HG03439 (cell line): ENCODE measurements at regions not wholly inside any gene's neighbourhood (a gene's known extent, or its start where the extent isn't known, plus 50 kb on each side); places are given as distances from the start of the nearest gene placed in this dataset.
A peak's percentile ranks its signal among the peaks of the same experiment; 100 is the strongest.
"Not testable (repeated sequence)": the region's sequence is repeated elsewhere in the genome, so short reads cannot be mapped to it uniquely, and the experiment has no call there.

Experiments used
- ATAC-seq: cut with Tn5 transposase; IDR thresholded peaks from one replicate; pipeline ENCODE4 v1.9.1; 2021; ENCODE audit warnings: mild to moderate bottlenecking, moderate library complexity; ENCODE audit not compliant: unreplicated experiment

- no peak for ATAC-seq
Observed at GRCh38 chr6:27679964-27680694, 207.2 kb upstream of the ZNF184 start.

DNA sequence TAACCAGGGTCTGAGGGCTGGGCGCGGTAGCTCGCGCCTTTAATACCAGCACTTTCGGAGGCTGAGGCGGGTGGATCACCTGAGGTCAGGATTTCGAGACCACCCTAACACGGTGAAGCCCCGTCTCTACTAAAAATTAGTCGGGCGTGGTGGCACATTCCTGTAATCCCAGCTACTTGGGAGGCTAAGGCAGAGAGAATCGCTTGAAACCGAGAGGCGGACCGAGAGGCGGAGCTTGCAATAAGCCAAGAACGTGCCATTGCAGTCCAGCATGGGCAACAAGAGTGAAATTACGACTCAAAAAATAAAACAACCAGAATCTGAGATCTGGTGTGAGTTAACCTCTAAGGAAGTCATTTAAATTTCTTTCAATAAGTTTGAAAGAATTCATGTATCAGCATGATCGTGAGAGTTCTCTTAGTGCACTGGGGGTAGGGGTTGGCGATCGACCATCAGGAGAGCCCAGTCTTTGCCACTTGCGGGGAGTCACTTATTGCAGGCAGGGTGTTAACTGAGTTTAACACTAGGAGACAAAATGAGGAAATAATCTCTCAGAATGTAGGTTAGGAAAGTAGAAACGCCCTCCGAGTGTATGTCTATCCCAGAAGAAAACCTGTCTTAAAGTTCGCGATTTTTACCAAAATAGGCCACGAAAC is 206.5 kb upstream of the ZNF184 start:
- ATAC-seq = no peak

DNA sequence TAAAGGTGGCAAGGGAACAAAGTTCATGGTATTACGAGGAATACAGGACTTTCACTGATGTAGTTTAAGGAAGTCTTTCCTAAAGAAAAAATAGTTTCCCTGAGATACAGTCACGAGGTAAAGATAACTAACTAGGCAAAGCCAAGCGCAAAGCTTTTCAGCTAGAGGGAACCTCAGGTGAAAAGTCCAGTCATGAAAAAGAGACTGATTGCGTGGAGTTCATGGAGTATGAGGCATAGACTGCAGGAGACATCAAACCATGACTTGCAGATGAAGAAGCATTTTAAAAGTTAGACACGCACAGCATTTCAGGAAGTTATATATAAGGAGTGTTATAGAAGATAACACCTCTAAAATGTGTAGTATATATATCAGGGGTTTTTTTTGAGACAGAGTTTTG is 205.6 kb upstream of the ZNF184 start:
- ATAC-seq = no peak

DNA sequence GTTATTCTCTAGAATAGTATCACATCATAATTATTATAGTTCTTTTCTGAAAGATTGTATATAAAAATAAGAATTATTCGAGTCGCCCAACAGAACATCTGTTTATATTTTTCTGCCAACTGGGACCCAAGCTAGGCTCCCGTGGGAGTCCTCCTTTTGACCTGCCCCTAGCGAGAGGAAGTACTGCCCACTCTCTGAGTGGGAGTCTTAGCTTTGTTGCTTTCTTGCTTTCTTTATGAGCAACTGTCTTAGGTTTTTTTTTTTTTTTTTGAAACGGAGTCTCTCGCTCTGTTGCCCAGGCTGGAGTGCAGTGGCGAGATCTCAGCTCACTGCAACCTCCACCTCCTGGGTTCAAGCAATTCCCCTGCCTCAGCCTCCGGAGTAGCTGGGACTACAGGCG is 202.0 kb upstream of the ZNF184 start:
- no peak for ATAC-seq

- ATAC-seq = peak; percentile 49
Observed at GRCh38 chr6:27672113-27672799, 199.4 kb upstream of the ZNF184 start.

DNA sequence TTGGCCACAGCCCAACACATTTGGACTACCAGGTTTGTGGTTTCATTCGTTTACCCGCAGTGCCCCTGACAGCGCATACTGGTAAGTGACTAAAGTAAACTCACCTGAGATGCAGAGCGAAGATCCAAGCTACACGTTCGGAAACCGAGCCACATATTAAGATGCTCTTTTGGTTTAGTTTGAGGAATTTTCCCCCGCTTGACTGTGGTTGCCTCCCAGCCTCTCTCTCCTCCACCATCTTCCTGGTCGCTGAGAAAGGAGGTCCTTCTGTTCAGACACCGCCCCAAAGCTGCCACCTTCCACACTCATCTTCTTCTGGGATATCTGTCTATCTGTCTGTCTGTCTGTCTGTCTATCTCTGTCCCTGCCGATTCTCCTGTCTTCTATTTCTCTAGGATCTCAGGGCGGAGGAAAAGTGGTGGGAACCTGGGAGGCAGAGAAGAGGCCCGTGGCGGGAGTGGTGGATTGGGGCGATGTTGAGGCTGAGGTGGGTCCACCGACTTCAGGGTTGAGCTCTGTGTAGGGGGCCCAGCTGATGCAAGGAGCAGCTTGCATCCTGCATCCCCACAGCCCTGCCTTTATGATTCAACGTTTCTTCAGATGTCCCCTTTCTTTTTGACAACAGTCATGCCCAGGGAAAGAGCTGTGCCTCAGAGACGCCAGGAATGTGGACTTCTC is 196.9 kb upstream of the ZNF184 start:
- ATAC-seq = no peak

- ATAC-seq = no peak
Observed at GRCh38 chr6:27669295-27669623, 196.4 kb upstream of the ZNF184 start.

DNA sequence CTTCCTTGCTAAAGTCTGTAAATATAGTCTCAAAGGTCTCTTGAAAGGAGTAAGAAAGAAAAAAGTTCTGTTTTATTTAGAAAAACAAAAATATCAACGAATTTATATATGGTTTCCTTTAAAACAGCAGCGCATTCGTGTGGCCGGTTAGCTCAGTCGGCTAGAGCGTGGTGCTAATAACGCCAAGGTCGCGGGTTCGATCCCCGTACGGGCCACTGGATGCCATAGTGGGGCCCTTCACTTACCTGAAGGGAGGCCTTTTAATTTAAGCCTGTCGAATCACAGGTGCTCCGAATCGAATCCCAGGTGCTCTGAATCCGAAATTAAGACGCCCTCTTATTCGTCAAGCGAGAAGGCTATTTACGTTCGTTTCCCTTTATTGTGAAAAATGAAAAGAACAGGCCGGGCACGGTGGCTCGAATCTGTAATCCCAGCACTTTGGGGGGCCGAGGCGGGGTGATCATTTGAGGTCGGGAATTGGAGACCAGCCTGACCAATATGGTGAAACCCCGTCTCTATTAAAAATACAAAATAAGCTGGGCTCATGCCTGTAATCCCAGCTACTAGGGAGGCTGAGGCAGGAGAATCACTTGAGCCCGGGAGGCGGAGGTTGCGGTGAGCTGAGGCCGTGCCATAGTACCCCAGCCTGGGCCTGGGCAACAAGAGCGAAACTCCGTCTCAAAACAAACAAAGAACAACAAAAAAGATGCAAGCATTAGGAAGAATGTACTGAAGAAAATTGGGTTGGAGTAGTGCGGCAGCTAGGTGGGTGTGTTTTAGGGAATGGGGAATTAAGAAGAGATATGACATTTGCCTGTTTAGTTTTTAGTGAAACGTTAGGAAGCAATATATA is 195.8 kb upstream of the ZNF184 start:
- ATAC-seq = no peak

GRCh38 chr6:27667657-27668441 is 194.9 kb upstream of the ZNF184 start:
- no peak for ATAC-seq

DNA sequence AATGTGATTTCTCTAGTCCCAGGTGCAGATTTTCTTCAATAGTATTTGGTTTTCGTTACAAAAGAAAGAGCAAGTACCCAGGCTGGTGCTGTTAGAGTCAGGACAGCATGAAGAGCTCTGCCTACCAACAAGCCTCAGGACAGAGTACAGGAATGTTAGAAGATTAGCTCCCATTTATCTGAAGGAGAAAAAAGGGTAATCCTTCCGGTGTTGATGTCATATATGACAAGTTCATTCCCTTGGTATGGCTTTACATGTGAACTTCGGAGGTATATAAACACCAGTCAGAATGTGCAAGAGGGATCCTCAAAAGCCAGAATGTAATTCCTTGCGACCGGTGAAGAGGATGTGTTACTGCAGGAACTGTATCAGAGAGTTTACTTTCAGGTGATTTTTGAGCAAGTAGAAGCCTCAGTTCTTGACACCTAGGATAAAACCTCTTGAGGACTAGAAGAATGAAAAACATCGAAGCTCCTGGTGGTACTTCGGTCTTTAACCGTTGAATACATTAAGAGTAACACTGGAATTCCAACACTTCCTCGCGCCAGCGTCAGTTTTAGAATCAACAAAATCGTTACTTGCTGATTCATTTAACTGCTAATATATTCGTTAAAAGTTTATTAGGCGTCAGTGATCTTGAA is 194.2 kb upstream of the ZNF184 start:
- no peak for ATAC-seq

- no peak for ATAC-seq
Observed at GRCh38 chr6:27662769-27663168, 189.9 kb upstream of the ZNF184 start.

DNA sequence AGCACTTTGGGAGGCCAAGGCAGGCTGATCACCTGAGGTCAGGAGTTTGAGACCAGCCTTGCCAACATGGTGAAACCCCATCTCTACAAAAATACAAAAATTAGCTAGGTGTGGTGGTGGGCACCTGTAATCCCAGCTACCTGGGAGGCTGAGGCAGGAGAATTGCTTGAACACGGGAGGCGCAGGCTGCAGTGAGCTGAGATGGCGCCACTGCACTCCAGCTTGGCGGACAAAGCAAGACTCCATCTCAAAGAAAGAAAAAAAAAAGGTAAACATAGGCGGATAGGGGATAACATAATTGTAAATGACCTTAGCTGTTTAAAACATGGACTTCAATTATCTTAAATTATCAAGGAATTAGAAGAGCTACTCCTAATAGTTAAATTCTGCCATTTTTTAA is 189.3 kb upstream of the ZNF184 start:
- not testable (repeated sequence) for ATAC-seq

- not testable (repeated sequence) for ATAC-seq
Observed at GRCh38 chr6:27653143-27653825, 180.4 kb upstream of the ZNF184 start.

DNA sequence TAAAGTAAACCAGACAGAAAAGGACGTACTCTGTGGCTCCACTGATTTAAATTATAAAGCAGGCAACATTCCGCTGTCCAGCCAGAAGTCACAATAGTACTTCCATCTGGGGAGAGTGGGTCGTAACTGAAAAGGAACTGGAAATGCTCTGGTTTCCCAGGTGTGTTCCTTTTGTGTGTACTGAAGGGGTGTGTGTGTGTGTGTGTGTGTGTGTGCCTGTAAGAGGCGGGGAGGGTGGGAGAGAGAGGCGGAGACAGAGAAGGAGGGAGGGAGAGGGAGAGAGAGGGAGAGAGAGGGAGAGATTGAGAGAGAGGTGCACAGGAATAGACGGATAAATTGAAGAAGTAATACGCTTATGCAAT is 178.4 kb upstream of the ZNF184 start:
- ATAC-seq = no peak

DNA sequence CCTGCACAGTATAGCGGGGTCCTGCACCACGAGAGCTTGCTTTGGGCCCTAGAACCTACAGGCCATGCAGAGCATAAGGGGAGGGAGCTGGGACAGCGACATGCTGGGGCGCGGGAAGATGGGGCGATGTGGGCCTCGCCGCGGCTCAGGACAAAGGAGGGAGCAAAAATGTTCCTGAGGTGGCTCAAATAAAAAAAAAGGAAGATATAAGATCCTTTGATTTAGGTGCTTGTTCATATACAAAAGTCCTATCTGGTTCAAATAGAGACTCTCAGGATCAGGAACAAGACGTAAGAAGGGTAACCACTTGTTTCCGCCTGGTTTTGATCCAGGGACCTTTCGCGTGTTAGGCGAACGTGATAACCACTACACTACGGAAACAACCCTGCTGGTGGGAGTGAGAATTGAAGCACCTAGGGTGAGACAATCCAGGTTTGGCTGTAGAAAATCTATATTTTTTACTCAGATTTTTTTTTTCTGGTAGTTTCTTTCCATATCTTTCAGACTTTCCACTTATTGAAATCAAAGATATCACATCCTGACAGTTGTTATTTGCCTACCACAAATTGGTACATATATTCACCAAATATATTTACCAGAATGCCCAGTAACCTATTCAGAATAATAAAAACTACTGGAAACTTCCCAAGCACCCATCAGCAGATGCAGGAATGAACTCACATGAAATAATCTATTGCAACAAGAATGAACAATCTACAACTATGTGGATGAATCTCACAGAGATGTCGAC is 177.9 kb upstream of the ZNF184 start:
- no peak for ATAC-seq

- no peak for ATAC-seq
Observed at GRCh38 chr6:27644528-27644927, 171.6 kb upstream of the ZNF184 start.

- ATAC-seq = no peak
Observed at GRCh38 chr6:27642744-27643456, 170.0 kb upstream of the ZNF184 start.

DNA sequence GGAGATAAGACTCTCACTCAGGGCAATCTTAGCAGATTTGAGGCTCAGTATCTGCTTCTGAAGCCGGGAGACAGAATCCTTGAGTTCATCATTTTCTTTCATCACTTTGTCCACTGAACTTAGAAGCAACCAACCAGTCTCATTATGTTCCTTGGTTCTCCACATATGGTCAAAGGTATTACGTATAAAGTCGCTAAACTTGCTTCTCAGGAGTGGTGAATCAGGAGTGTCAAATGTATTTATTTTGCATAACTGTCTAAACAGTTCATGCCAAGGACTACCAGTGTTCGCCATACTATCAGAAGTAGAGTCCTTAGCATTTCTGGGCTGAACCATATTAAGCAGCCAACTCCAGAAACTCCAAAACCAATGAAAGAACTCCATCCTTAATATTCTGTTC is 163.0 kb upstream of the ZNF184 start:
- not testable (repeated sequence) for ATAC-seq
